SK-N-SH treated with all-trans-retinoic acid at 6 μM for 48 hours (cell line): ENCODE measurements at regions not wholly inside any gene's neighbourhood (a gene's known extent, or its start where the extent isn't known, plus 50 kb on each side); places are given as distances from the start of the nearest gene placed in this dataset.

Source experiments
- ZNF70 ChIP-seq: fragments of 450-650 bp; formaldehyde crosslinking; IDR thresholded peaks from 2 replicates; pipeline ENCODE4 v1.5.0; 2020; ENCODE audit warnings: mild to moderate bottlenecking, moderate library complexity
- TF ChIP-seq, protein P1 (sequence below): fragments of 250-450 bp; sonication (Bioruptor Pico); IDR thresholded peaks from 2 replicates; pipeline ENCODE4 v1.8.0; 2020; ENCODE audit warnings: mild to moderate bottlenecking, moderate library complexity, borderline replicate concordance
- TF ChIP-seq, protein P2 (sequence below): fragments of 250-450 bp; sonication (Bioruptor Pico); IDR thresholded peaks from 2 replicates; pipeline ENCODE4 v1.8.0; 2021; ENCODE audit warnings: low read depth, mild to moderate bottlenecking, moderate library complexity, borderline replicate concordance

DNA sequence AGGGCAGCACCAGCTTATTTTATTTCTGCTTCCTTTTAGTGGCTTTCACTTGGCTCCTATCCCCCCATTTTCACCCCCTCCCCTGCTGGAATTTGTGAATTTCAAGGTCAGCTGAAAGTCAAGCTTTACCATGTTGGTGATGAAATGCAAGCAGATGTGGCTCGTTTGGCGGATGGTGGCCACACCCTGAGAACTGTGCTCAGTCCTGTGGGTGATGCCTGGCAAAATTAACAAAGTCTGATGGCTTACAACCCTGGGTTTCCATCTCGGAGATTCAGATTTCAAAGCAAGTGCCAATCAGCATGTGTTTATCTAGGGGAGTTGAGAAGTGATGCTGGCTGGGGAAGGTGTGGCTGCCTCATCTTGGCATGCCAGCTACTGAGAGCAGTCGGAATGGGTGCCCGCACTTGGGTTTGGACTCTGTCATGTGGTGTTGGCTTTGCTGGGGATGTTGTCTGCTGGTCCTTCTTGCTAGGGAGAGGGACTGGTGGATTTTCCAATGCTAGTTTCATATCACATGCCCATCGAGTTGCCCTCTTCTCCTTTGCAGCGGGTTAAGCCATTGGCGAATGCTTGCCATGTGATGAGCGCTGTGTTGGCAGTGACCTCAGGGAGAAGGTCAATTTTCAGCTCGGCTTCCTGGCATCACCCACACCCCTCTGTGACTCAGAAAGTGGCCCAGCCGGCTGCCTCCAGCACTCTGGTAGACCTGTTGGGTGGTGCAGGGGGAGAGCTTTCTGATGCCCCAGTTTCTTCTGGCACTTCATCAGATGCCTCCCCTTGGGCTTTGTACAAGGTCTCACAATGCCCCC is 77.0 kb upstream of the PITX1 start:
- TF ChIP-seq, protein P1, sequence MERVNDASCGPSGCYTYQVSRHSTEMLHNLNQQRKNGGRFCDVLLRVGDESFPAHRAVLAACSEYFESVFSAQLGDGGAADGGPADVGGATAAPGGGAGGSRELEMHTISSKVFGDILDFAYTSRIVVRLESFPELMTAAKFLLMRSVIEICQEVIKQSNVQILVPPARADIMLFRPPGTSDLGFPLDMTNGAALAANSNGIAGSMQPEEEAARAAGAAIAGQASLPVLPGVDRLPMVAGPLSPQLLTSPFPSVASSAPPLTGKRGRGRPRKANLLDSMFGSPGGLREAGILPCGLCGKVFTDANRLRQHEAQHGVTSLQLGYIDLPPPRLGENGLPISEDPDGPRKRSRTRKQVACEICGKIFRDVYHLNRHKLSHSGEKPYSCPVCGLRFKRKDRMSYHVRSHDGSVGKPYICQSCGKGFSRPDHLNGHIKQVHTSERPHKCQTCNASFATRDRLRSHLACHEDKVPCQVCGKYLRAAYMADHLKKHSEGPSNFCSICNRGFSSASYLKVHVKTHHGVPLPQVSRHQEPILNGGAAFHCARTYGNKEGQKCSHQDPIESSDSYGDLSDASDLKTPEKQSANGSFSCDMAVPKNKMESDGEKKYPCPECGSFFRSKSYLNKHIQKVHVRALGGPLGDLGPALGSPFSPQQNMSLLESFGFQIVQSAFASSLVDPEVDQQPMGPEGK (CRISPR knock-in tag) = no peak
- TF ChIP-seq, protein P2, sequence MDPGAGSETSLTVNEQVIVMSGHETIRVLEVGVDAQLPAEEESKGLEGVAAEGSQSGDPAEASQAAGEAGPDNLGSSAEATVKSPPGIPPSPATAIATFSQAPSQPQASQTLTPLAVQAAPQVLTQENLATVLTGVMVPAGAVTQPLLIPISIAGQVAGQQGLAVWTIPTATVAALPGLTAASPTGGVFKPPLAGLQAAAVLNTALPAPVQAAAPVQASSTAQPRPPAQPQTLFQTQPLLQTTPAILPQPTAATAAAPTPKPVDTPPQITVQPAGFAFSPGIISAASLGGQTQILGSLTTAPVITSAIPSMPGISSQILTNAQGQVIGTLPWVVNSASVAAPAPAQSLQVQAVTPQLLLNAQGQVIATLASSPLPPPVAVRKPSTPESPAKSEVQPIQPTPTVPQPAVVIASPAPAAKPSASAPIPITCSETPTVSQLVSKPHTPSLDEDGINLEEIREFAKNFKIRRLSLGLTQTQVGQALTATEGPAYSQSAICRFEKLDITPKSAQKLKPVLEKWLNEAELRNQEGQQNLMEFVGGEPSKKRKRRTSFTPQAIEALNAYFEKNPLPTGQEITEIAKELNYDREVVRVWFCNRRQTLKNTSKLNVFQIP (CRISPR knock-in tag) = no peak
- no peak for TF ChIP-seq ZNF70 (CRISPR knock-in tag)
